NCI-H1417 treated with DMSO at 0.1 percent for 48 hours (cell line): ENCODE measurements at regions not wholly inside any gene's neighbourhood (a gene's known extent, or its start where the extent isn't known, plus 50 kb on each side); places are given as distances from the start of the nearest gene placed in this dataset.
"Not testable (repeated sequence)": the region's sequence is repeated elsewhere in the genome, so short reads cannot be mapped to it uniquely, and the experiment has no call there.

Experiments used
- DNase-seq: peaks from one replicate; lab custom pipeline; 2025; lab: John Stamatoyannopoulos, UW

GRCh38 chr14:22252686-22253085, 336.3 kb downstream of the DAD1 start:
- DNase-seq: no peak

- DNase-seq: no peak
Measured at GRCh38 chr14:22251090-22251489, 337.9 kb downstream of the DAD1 start.

DNA sequence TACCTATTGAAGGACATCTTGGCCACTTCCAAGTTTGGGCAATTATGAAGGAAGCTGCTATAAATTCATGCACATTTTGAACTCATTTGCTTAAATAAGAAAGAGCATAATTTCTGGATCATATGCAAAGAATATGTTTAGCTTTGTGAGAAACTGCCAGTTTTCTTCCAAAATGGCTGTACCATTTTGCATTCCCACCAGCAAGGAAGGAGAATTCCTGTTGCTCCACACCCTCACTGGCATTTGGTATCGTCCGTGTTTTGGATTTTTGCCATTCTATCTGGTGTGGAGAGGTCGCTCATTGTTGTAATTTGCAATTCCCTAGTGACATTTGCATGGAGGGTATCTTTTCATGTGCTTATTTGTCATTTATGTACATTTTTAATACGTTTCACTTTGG, 339.3 kb downstream of the DAD1 start:
- no peak for DNase-seq

DNA sequence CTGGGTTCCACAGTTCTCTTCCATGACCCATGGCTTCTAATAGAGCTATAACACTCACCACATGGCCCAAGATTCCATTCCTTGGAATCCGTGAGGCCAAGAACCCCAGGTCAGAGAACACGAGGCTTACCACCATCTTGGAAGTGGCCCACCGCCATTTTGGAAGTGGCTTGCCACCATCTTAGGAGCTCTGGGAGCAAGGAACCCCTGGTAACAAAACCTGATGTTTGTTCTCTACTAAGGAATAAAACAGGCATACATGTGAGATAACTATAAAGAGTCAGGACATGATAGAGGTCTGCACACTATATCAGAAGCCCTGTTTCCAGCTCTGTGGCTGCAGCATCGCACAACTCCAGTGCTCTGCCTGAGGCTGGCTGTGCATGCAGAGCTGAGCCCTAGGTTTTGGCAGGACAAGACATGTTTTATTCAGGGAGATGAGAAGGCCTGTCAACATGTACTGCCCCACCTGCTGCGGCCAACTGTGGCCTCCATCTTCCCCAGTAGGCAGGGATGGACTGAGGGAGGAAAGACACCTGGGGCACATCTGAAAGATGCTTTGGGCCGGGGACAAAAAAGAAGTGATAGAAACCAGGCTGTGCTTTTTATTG, 344.9 kb downstream of the DAD1 start:
- no peak for DNase-seq

GRCh38 chr14:22238320-22238719, 350.7 kb downstream of the DAD1 start:
- DNase-seq: not testable (repeated sequence)

- DNase-seq: no peak
Measured at GRCh38 chr14:22233377-22233776, 355.6 kb downstream of the DAD1 start.

DNA sequence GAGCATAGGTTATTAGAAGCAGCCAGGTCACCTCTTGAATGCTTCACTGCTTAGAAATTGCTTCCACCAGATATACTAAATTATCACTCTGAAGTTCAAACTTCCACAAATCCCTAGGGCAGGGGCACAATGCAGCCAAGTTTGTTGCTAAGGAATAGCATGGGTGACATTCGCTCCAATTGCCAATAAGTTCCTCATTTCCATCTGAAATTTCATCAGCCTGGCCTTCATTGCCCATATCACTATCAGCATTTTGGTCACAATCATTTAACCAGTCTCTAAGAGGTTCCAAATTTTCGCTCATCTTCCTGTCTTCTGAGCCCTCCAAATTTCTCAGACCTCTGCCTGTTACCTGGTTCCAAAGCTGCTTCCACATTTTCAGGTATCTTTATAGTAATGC, 356.1 kb downstream of the DAD1 start:
- DNase-seq: no peak

DNA sequence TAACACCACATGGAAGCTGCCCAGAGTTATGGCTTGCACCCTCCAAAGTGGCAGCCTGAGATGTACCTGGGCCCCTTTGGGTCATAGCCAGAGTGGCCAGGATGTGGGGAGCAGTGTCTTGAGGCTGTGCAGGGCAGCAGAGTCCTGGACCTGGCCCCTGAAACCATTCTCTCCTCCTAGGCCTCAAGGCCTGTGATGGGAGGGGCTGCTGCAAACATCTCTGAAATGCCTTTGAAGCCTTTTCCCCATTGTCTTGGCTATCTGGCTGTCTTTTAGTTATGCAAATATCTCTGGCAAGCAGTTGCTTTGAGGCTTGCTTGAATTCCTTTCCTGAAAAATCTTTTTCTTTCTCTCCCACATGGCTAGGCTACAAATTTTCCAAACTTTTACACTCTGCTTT, 356.5 kb downstream of the DAD1 start:
- no peak for DNase-seq

DNA sequence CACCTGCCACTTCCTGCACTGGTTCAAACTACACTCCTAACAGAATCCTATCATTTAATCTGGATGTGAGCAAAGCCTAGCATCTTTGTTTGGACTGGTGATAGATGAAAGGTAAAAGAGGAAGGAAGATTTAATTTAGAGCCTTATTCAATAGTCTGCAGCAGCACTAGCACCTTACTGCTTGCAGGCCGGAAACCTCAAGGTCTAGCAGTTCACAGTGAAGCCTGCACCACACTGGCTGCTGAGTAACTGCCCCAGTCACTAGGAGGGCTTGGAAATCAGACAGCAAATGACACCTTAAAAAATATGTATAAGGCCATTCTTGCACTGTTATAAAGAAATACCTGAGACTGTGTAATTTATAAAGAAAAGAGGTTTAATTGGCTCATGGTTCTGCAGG, 358.0 kb downstream of the DAD1 start:
- no peak for DNase-seq

DNA sequence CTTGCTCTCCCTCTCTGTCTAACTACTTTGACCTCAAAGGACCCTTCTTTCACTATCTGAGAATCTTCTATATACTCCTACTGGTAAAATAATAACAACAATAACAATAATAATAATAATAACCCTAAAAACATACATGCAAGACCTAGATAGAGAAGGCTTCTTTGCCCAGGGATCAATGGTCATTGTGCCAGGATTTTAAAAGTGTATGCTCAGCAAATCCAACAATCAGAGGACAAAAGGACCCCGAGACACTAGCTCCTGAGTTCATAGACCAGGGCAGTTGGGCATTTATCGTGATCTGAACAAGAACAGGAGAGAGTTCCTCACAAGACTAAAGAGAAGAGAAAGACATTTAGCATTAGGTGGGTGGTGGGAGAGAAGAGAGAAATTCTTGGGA, 358.5 kb downstream of the DAD1 start:
- no peak for DNase-seq

- no peak for DNase-seq
Measured at GRCh38 chr14:22227084-22227483, 361.9 kb downstream of the DAD1 start.

DNA sequence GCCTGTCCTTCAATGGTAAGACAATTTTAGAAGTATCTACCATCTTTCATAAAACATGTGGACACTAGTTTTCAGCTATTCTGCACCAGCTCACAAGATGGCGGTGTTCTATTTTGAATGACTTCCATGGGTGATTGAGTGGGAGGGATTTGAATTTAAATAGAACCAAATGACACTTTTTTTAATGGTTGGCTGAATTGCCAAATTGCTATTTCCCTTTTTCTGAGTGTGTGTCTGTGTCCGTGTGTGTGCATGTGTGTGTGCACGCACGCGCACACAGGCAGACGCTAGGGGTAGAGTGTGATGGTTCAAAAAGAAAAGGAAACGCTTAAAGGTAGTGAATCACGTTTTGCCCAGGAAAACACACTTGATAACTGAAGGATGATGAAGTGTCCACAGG, 362.6 kb downstream of the DAD1 start:
- no peak for DNase-seq

- DNase-seq: no peak
Measured at GRCh38 chr14:22225516-22226140, 363.4 kb downstream of the DAD1 start.

- DNase-seq: no peak
Measured at GRCh38 chr14:22221508-22221907, 367.5 kb downstream of the DAD1 start.

- DNase-seq: no peak
Measured at GRCh38 chr14:22220427-22220826, 368.6 kb downstream of the DAD1 start.

GRCh38 chr14:22218728-22219127, 370.3 kb downstream of the DAD1 start:
- DNase-seq: no peak

DNA sequence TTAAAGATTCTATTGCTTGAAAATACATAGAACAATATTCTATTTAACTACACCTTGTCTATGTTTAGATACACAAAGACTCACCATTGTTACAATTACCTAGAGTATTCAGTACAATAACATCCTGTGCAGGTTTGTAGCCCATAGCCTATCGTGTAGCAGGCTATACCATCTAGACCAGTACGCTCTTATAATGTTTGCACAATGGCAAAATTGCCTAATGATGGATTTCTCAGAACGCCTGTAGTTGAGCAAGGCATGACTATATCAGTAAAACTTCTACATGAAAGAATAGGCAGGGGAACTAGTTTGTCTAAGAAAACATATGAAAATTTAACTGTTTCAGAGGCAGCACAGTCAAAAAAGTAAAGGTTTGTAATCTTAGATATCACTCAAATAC, 375.9 kb downstream of the DAD1 start:
- no peak for DNase-seq

- no peak for DNase-seq
Measured at GRCh38 chr14:22210906-22211305, 378.1 kb downstream of the DAD1 start.

- no peak for DNase-seq
Measured at GRCh38 chr14:22210026-22210425, 379.0 kb downstream of the DAD1 start.

DNA sequence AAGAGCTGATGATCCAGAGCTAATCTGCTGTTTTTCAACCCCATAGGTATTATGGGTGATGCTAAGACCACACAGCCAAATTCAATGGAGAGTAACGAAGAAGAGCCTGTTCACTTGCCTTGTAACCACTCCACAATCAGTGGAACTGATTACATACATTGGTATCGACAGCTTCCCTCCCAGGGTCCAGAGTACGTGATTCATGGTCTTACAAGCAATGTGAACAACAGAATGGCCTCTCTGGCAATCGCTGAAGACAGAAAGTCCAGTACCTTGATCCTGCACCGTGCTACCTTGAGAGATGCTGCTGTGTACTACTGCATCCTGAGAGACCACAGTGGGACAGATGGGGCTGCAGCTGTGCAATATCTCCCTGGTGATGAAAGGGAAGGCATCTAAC, 386.0 kb downstream of the DAD1 start:
- DNase-seq: no peak

- DNase-seq: no peak
Measured at GRCh38 chr14:22202313-22202712, 386.7 kb downstream of the DAD1 start.

- no peak for DNase-seq
Measured at GRCh38 chr14:22200977-22201605, 387.9 kb downstream of the DAD1 start.

DNA sequence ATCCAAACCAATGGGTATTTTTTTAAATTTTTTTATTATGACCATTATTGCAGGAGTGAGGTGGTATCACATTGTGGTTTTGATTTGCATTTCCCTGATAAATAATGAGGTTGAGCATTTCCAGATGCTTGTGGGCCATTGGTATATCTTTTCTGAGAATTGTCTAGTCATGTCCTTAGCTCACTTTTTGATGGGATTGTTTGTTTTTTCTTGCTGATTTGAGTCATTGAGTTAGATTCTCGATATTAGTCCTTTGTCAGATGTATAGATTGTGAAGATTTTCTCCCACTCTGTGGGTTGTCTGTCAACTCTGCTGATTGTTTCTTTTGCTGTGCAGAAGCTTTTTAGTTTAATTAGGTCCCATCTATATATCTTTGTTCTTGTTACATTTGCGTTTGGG, 388.9 kb downstream of the DAD1 start:
- DNase-seq: not testable (repeated sequence)

DNA sequence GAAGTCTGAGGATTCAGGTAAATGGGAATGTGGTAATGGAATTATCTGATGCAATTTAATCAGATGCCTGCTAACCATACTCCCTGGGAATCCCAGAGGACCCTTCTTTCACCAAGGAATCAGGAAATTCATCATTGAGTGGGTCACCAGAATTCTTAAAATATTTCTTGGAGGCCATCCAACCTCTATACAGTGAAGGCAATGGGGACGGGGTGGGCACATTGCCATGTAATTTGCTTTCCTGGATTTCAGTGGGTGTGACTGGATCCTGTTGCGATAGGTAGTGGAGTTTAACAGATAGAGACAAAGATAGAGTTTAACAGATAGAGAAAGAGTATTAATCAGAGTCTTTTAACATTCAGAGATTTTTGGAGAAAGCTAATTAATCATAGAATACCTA, 394.4 kb downstream of the DAD1 start:
- no peak for DNase-seq
